Memory B cell (primary cell): ENCODE measurements at regions not wholly inside any gene's neighbourhood (a gene's known extent, or its start where the extent isn't known, plus 50 kb on each side); places are given as distances from the start of the nearest gene placed in this dataset.

Experiments used
- ATAC-seq: fragments of 150-1000 bp; cut with Tn5 transposase; 2 replicates; pipeline ENCODE4 v1.10.0; 2021; ENCODE audit warnings: low read depth, mild to moderate bottlenecking, moderate library complexity
- DNase-seq, 2 donors: peaks; one replicate each; pipeline ENCODE4 v3.0.0; 2022; ENCODE audit warnings: low spot score in 2 of 2
- H3K27ac Mint-ChIP-seq: one replicate; pipeline ENCODE4 v1.8.0; 2022; ENCODE audit warnings: mild to moderate bottlenecking, moderate library complexity, mixed read lengths
- H3K27me3 Mint-ChIP-seq: one replicate; pipeline ENCODE4 v1.8.0; 2022; ENCODE audit warnings: mixed read lengths
- H3K36me3 Mint-ChIP-seq: one replicate; pipeline ENCODE4 v1.8.0; 2022; ENCODE audit warnings: mild to moderate bottlenecking, mixed read lengths
- H3K4me1 Mint-ChIP-seq: one replicate; pipeline ENCODE4 v1.8.0; 2022; ENCODE audit warnings: mixed read lengths
- H3K4me3 Mint-ChIP-seq: one replicate; pipeline ENCODE4 v1.8.0; 2022; ENCODE audit warnings: mild to moderate bottlenecking, moderate library complexity, mixed read lengths
- H3K9me3 Mint-ChIP-seq: one replicate; pipeline ENCODE4 v1.8.0; 2022; ENCODE audit warnings: mixed read lengths

GRCh38 chr13:112241288-112241687 lies 134.9 kb upstream of the SPACA7 start:
- ATAC-seq (no peak), DNase-seq (no peak)
- Mint-ChIP-seq H3K4me1 (no peaks in the 10 kb centered on the region), H3K4me3 (no peak overlapping the region), H3K27me3 (no peaks in the 10 kb centered on the region), H3K9me3 (no peaks in the 10 kb centered on the region), H3K36me3 (no peaks in the 10 kb centered on the region), H3K27ac (no peak overlapping the region)

- H3K36me3 Mint-ChIP-seq: no peaks in the 10 kb centered on the region
- DNase-seq (no peak), ATAC-seq (no peak)
- H3K9me3 Mint-ChIP-seq: no peaks in the 10 kb centered on the region
- H3K27ac Mint-ChIP-seq: no peak overlapping the region
- H3K4me3 Mint-ChIP-seq: no peak overlapping the region
- no peaks in the 10 kb centered on the region for H3K4me1 Mint-ChIP-seq
- H3K27me3 Mint-ChIP-seq: no peaks in the 10 kb centered on the region
Observed at GRCh38 chr13:112242777-112243176, 133.4 kb upstream of the SPACA7 start.

GRCh38 chr13:112244061-112244460 lies 132.1 kb upstream of the SPACA7 start:
- Mint-ChIP-seq H3K4me1 (no peaks in the 10 kb centered on the region), H3K27ac (no peak overlapping the region), H3K27me3 (no peaks in the 10 kb centered on the region), H3K4me3 (no peak overlapping the region), H3K36me3 (no peaks in the 10 kb centered on the region), H3K9me3 (no peaks in the 10 kb centered on the region)
- DNase-seq (no peak), ATAC-seq (no peak)

- no peaks in the 10 kb centered on the region for H3K4me1 Mint-ChIP-seq
- DNase-seq: no peak
- H3K27me3 Mint-ChIP-seq: no peaks in the 10 kb centered on the region
- no peaks in the 10 kb centered on the region for H3K9me3 Mint-ChIP-seq
- no peaks in the 10 kb centered on the region for H3K36me3 Mint-ChIP-seq
- H3K4me3 Mint-ChIP-seq: no peak overlapping the region
- H3K27ac Mint-ChIP-seq: no peak overlapping the region
- ATAC-seq: no peak
Observed at GRCh38 chr13:112244495-112245177, 131.5 kb upstream of the SPACA7 start.

GRCh38 chr13:112245179-112245724 lies 130.9 kb upstream of the SPACA7 start:
- H3K27me3 Mint-ChIP-seq: peaks cover 4% of the 10 kb centered on the region
- no peaks in the 10 kb centered on the region for H3K4me1 Mint-ChIP-seq
- H3K9me3 Mint-ChIP-seq: no peaks in the 10 kb centered on the region
- no peaks in the 10 kb centered on the region for H3K36me3 Mint-ChIP-seq
- H3K4me3 Mint-ChIP-seq: no peak overlapping the region
- ATAC-seq (no peak), DNase-seq (no peak)
- H3K27ac Mint-ChIP-seq: no peak overlapping the region

GRCh38 chr13:112245989-112246388 lies 130.2 kb upstream of the SPACA7 start:
- Mint-ChIP-seq H3K4me1 (no peaks in the 10 kb centered on the region), H3K27me3 (peaks cover 4% of the 10 kb centered on the region), H3K9me3 (no peaks in the 10 kb centered on the region), H3K27ac (no peak overlapping the region), H3K4me3 (no peak overlapping the region), H3K36me3 (no peaks in the 10 kb centered on the region)
- DNase-seq (no peak), ATAC-seq (no peak)

- H3K4me1 Mint-ChIP-seq: no peaks in the 10 kb centered on the region
- H3K27me3 Mint-ChIP-seq: peaks cover 4% of the 10 kb centered on the region
- ATAC-seq (no peak), DNase-seq (no peak)
- H3K4me3 Mint-ChIP-seq: no peak overlapping the region
- H3K27ac Mint-ChIP-seq: no peak overlapping the region
- H3K36me3 Mint-ChIP-seq: no peaks in the 10 kb centered on the region
- no peaks in the 10 kb centered on the region for H3K9me3 Mint-ChIP-seq
Observed at GRCh38 chr13:112246731-112247470, 129.3 kb upstream of the SPACA7 start.

- no peak for DNase-seq
- H3K27me3 Mint-ChIP-seq: peaks cover 4% of the 10 kb centered on the region
- no peak overlapping the region for H3K27ac Mint-ChIP-seq
- no peaks in the 10 kb centered on the region for H3K4me1 Mint-ChIP-seq
- no peak for ATAC-seq
- H3K4me3 Mint-ChIP-seq: no peak overlapping the region
- no peaks in the 10 kb centered on the region for H3K36me3 Mint-ChIP-seq
- H3K9me3 Mint-ChIP-seq: no peaks in the 10 kb centered on the region
Observed at GRCh38 chr13:112247471-112248405, 128.4 kb upstream of the SPACA7 start.

- H3K27ac Mint-ChIP-seq: no peak overlapping the region
- ATAC-seq (no peak), DNase-seq (no peak)
- H3K36me3 Mint-ChIP-seq: no peaks in the 10 kb centered on the region
- no peaks in the 10 kb centered on the region for H3K9me3 Mint-ChIP-seq
- H3K4me3 Mint-ChIP-seq: no peak overlapping the region
- no peaks in the 10 kb centered on the region for H3K4me1 Mint-ChIP-seq
- H3K27me3 Mint-ChIP-seq: peaks cover 4% of the 10 kb centered on the region
Observed at GRCh38 chr13:112248406-112248760, 127.8 kb upstream of the SPACA7 start.

- no peaks in the 10 kb centered on the region for H3K4me1 Mint-ChIP-seq
- no peak for DNase-seq
- no peak overlapping the region for H3K27ac Mint-ChIP-seq
- H3K27me3 Mint-ChIP-seq: peaks cover 4% of the 10 kb centered on the region
- H3K9me3 Mint-ChIP-seq: no peaks in the 10 kb centered on the region
- no peak overlapping the region for H3K4me3 Mint-ChIP-seq
- ATAC-seq: no peak
- H3K36me3 Mint-ChIP-seq: no peaks in the 10 kb centered on the region
Observed at GRCh38 chr13:112248862-112249592, 127.1 kb upstream of the SPACA7 start.

- H3K9me3 Mint-ChIP-seq: peaks cover 2% of the 10 kb centered on the region
- ATAC-seq (no peak), DNase-seq (no peak)
- H3K36me3 Mint-ChIP-seq: no peaks in the 10 kb centered on the region
- H3K27ac Mint-ChIP-seq: no peak overlapping the region
- H3K4me1 Mint-ChIP-seq: no peaks in the 10 kb centered on the region
- no peak overlapping the region for H3K4me3 Mint-ChIP-seq
- peaks cover 5% of the 10 kb centered on the region for H3K27me3 Mint-ChIP-seq
Observed at GRCh38 chr13:112249644-112250610, 126.2 kb upstream of the SPACA7 start.

- Mint-ChIP-seq H3K4me3 (no peak overlapping the region), H3K9me3 (peaks cover 5% of the 10 kb centered on the region), H3K4me1 (no peaks in the 10 kb centered on the region), H3K36me3 (no peaks in the 10 kb centered on the region), H3K27me3 (peaks cover 7% of the 10 kb centered on the region), H3K27ac (no peak overlapping the region)
- DNase-seq (no peak), ATAC-seq (no peak)
Observed at GRCh38 chr13:112250788-112251445, 125.2 kb upstream of the SPACA7 start.
